ENCODE measurements at regions not wholly inside any gene's neighbourhood (a gene's known extent, or its start where the extent isn't known, plus 50 kb on each side); places are given as distances from the start of the nearest gene placed in this dataset.

GRCh38 chr3:3696345-3696744 is 102.9 kb upstream of the LRRN1 start:
- TF ChIP-seq, protein P1, sequence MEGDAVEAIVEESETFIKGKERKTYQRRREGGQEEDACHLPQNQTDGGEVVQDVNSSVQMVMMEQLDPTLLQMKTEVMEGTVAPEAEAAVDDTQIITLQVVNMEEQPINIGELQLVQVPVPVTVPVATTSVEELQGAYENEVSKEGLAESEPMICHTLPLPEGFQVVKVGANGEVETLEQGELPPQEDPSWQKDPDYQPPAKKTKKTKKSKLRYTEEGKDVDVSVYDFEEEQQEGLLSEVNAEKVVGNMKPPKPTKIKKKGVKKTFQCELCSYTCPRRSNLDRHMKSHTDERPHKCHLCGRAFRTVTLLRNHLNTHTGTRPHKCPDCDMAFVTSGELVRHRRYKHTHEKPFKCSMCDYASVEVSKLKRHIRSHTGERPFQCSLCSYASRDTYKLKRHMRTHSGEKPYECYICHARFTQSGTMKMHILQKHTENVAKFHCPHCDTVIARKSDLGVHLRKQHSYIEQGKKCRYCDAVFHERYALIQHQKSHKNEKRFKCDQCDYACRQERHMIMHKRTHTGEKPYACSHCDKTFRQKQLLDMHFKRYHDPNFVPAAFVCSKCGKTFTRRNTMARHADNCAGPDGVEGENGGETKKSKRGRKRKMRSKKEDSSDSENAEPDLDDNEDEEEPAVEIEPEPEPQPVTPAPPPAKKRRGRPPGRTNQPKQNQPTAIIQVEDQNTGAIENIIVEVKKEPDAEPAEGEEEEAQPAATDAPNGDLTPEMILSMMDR (IDR thresholded peaks at IDR 0.05), result no peak
- TF ChIP-seq POLR2AphosphoS5 (IDR thresholded peaks at IDR 0.05) (no peak), POLR2A (IDR thresholded peaks at IDR 0.05) (no peak), EP300 (IDR thresholded peaks at IDR 0.05) (no peak)
